GM12872 (cell line): ENCODE measurements at regions not wholly inside any gene's neighbourhood (a gene's known extent, or its start where the extent isn't known, plus 50 kb on each side); places are given as distances from the start of the nearest gene placed in this dataset.

Source experiments
- TF ChIP-seq, protein P1 (sequence below): IDR thresholded peaks from 3 replicates; pipeline ENCODE4 v1.5.1; 2011; ENCODE audit warnings: low read depth, mild to moderate bottlenecking, low read length, moderate library complexity; ENCODE audit not compliant: insufficient read depth

DNA sequence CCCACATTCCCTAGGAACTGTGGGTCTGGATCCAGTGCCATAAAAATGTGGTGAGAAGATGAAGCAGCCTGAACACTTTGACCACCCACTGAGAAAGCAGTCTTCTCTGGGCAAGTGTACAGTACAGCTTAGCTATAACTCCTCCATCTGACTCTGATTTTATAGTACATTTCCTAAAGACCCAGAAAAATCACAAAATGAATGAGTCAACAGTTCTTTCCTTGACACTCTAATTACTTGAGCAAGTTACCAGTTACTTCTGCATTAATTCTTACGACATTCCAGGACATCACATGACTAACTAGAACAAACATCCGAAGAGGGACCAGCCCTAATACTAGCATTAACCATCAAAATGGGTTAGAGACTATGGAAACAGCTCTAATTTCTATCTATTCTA is 148.1 kb upstream of the PEX5L start:
- TF ChIP-seq, protein P1, sequence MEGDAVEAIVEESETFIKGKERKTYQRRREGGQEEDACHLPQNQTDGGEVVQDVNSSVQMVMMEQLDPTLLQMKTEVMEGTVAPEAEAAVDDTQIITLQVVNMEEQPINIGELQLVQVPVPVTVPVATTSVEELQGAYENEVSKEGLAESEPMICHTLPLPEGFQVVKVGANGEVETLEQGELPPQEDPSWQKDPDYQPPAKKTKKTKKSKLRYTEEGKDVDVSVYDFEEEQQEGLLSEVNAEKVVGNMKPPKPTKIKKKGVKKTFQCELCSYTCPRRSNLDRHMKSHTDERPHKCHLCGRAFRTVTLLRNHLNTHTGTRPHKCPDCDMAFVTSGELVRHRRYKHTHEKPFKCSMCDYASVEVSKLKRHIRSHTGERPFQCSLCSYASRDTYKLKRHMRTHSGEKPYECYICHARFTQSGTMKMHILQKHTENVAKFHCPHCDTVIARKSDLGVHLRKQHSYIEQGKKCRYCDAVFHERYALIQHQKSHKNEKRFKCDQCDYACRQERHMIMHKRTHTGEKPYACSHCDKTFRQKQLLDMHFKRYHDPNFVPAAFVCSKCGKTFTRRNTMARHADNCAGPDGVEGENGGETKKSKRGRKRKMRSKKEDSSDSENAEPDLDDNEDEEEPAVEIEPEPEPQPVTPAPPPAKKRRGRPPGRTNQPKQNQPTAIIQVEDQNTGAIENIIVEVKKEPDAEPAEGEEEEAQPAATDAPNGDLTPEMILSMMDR, result no peak

DNA sequence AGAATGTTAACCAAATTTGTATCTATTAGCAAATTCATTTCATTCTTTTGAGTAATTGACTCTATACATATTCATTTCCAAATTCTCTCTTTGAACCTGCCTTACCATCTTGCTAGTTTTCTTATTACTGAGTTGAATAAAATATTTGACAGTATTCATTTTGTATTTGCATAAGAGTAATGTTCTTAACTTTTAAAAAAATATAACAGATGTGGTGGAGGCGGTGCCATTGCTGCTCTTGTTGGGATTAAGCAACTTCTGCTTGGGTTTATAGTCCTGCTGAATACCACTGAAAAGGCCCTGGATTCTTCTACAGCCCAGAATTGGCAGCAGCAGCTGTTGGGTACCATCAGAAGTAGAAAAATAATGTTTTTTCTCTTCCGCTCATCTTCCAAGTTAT is 148.9 kb upstream of the PEX5L start:
- TF ChIP-seq, protein P1, result no peak

DNA sequence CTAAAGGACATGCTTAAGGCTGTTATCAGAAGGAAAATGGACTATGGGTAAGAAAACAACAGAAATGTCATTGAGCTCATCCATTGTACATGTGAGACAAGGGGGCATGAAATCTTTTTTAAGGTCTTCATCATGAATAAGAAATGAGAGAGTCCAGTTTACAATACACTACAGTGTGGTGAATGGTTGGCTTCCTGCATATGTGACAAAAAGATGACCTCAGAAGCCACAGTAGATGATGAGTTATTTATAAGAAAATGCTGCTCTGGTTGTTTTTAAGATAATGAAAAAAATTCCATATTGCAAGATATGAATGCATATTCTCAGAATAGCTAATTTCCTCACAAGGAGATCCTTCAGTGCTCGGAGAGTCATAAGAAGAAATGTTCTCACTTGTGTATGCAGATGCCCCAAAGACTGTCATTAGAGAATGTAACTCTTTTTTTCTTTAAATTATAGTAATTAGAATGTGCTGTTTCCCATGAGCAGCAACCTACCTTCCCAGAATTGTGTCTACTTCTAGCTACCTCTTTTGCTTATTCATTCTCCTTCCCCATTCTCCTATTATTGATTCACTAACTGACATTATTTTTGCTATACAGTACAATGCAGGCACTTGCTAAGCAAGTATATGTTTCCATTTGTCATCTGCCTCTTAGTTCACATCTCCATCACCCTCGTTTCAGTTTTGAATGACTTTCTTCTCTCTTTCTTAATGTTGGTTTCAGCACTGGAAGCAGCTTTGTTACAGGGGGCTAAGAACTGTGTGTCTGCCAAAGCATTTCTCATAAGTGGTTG is 152.0 kb upstream of the PEX5L start:
- TF ChIP-seq, protein P1, result no peak

DNA sequence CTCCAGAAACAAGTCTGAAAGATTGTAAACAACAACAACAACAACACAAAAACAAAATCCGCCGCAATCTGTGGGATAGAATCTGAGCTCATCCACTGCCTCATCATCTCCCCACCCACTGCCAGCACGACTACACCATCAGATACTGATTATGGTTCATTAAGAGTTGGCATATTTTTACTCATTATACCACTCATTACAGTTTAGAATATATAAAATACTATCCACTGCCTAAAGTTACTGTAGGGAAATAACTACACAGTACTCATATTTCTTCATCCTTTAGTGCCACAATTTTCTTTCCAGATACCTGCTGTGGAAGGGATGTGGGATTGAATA is 152.5 kb upstream of the PEX5L start:
- TF ChIP-seq, protein P1, result no peak

DNA sequence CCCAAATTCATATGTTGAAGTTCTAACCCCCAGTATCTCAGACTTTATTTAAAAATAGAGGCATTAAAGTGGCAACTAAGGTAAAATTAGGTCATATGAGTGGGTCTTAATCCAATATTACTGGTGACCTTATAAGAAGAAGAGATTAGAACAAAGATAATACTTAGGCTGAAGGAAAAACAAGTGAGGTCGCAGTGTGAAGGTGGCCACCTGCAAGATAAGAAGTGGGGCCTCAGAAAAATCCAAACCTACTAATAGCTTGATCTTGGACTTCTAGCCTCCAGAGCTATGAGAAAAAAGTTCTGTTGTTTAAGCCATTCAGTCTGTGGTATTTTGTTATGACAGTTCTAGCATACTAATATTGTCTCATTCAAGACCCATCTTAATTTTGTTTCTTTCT is 159.9 kb upstream of the PEX5L start:
- TF ChIP-seq, protein P1, result no peak

DNA sequence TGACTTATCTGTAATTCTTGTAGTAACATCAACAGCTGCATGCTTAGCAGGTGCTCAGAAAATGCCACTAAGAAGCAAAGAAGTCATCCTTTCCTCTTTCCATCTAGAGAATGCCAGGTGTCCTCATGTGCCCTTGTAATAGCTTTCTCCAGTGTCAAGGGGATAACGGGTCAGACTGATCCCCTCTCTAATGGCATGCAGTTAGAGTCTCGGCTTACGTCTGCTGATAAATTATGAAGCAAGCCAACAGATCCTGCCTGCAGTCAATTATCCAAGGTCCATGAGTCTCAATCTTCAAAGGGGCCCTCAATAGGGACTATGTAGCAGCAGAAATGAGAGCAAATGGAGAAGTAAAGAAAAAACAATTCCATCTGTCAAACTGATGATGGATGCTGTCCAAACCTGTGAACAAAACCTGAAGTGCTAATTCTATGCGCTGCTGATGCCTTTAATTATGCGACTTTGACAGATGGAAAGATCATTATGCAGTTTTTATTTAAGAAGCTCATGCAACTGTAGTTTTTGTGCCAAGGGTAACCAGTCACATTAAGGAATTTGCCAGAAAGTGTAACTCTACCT is 162.8 kb upstream of the PEX5L start:
- TF ChIP-seq, protein P1, result no peak

DNA sequence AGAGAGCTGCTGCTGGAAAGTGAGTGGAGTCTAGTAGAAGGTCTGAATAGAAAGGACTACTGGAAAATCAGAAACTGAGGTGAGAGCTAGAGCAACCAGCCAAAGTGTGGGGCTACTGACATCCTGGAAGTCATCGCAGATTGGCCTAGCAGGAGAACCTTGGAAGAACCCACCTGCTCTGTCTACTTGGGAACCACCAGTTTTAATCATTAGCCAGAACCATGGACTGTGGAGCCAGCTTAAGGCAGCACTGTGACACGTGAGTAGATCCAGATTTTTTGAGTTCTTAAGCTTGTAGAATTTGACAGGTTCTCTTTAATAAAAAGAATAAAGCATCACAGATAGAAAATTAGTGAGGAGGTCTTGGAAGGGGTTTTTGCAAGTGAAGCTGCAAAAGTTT is 179.1 kb upstream of the PEX5L start:
- TF ChIP-seq, protein P1, result no peak
